ENCODE measurements at regions not wholly inside any gene's neighbourhood (a gene's known extent, or its start where the extent isn't known, plus 50 kb on each side); places are given as distances from the start of the nearest gene placed in this dataset.

- Histone ChIP-seq H3K4me3 (ENCODE audit: low read length) (no peak overlapping the region), H3K9me2 (ENCODE audit: insufficient read depth, low read length) (no peaks in the 10 kb centered on the region), H3K4me2 (ENCODE audit: low read length) (no peak overlapping the region), H3F3A (ENCODE audit: insufficient read depth, low read length, poor library complexity, severe bottlenecking) (no peaks in the 10 kb centered on the region), H3K9ac (ENCODE audit: low read length) (no peak overlapping the region), H3K79me2 (replicated peaks; ENCODE audit: insufficient read depth, low read length) (no peaks in the 10 kb centered on the region), H2AFZ (ENCODE audit: low read depth, low read length) (no peak overlapping the region), H4K20me1 (ENCODE audit: insufficient read depth) (no peaks in the 10 kb centered on the region), H3K9me3 (ENCODE audit: low read length) (no peaks in the 10 kb centered on the region), H3K36me3 (ENCODE audit: insufficient read depth, low read length) (no peaks in the 10 kb centered on the region), H3K27ac (ENCODE audit: low read length) (no peak overlapping the region), H3K27me3 (ENCODE audit: insufficient read depth, low read depth, low read length) (peaks cover 12% of the 10 kb centered on the region)
- TF ChIP-seq SMC3 (conservative IDR thresholded peaks at IDR 0.05; ENCODE audit: poor library complexity): no peak
- TF ChIP-seq TAF1 (IDR thresholded peaks at IDR 0.05; ENCODE audit: low read depth): no peak
- no peak for TF ChIP-seq RAD21 (conservative IDR thresholded peaks at IDR 0.05)
- no peak for TF ChIP-seq CTCF (IDR thresholded peaks at IDR 0.05; ENCODE audit: poor library complexity, severe bottlenecking)
- no peak for TF ChIP-seq POLR2AphosphoS5 (IDR thresholded peaks at IDR 0.05)
- no peak for TF ChIP-seq EP300 (conservative IDR thresholded peaks at IDR 0.05; ENCODE audit: poor library complexity, severe bottlenecking)
- no peak for TF ChIP-seq MXI1 (conservative IDR thresholded peaks at IDR 0.05; ENCODE audit: poor library complexity, severe bottlenecking)
- TF ChIP-seq EZH2 (IDR thresholded peaks at IDR 0.05; ENCODE audit: borderline replicate concordance, insufficient read depth, low read length, poor library complexity, severe bottlenecking): no peak
- no peak for TF ChIP-seq REST (IDR thresholded peaks at IDR 0.05; ENCODE audit: borderline replicate concordance)
Measured at GRCh38 chr1:110771245-110772022, 96.7 kb upstream of the KCNA3 start.

GRCh38 chr1:110770832-110771231 lies 96.1 kb upstream of the KCNA3 start:
- H2AFZ ChIP-seq (ENCODE audit: low read depth, low read length): no peak overlapping the region
- peaks cover 12% of the 10 kb centered on the region for H3K27me3 ChIP-seq (ENCODE audit: insufficient read depth, low read depth, low read length)
- no peak overlapping the region for H3K9ac ChIP-seq (ENCODE audit: low read length)
- no peaks in the 10 kb centered on the region for H3K9me3 ChIP-seq (ENCODE audit: low read length)
- H3K9me2 ChIP-seq (ENCODE audit: insufficient read depth, low read length): no peaks in the 10 kb centered on the region
- no peak overlapping the region for H3K4me2 ChIP-seq (ENCODE audit: low read length)
- H4K20me1 ChIP-seq (ENCODE audit: insufficient read depth): no peaks in the 10 kb centered on the region
- TF ChIP-seq RAD21 (conservative IDR thresholded peaks at IDR 0.05) (no peak), POLR2AphosphoS5 (IDR thresholded peaks at IDR 0.05) (no peak), CTCF (IDR thresholded peaks at IDR 0.05; ENCODE audit: poor library complexity, severe bottlenecking) (no peak), REST (IDR thresholded peaks at IDR 0.05; ENCODE audit: borderline replicate concordance) (no peak), MXI1 (conservative IDR thresholded peaks at IDR 0.05; ENCODE audit: poor library complexity, severe bottlenecking) (no peak), TAF1 (IDR thresholded peaks at IDR 0.05; ENCODE audit: low read depth) (no peak), EZH2 (IDR thresholded peaks at IDR 0.05; ENCODE audit: borderline replicate concordance, insufficient read depth, low read length, poor library complexity, severe bottlenecking) (no peak), SMC3 (conservative IDR thresholded peaks at IDR 0.05; ENCODE audit: poor library complexity) (no peak), EP300 (conservative IDR thresholded peaks at IDR 0.05; ENCODE audit: poor library complexity, severe bottlenecking) (no peak)
- no peak overlapping the region for H3K27ac ChIP-seq (ENCODE audit: low read length)
- H3F3A ChIP-seq (ENCODE audit: insufficient read depth, low read length, poor library complexity, severe bottlenecking): no peaks in the 10 kb centered on the region
- no peaks in the 10 kb centered on the region for H3K36me3 ChIP-seq (ENCODE audit: insufficient read depth, low read length)
- H3K79me2 ChIP-seq (replicated peaks; ENCODE audit: insufficient read depth, low read length): no peaks in the 10 kb centered on the region
- no peak overlapping the region for H3K4me3 ChIP-seq (ENCODE audit: low read length)
